ENCODE measurements at regions not wholly inside any gene's neighbourhood (a gene's known extent, or its start where the extent isn't known, plus 50 kb on each side); places are given as distances from the start of the nearest gene placed in this dataset.

- no peak for DNase-seq
Measured at GRCh38 chr5:87868792-87869191, 399.9 kb downstream of the TMEM161B start.

GRCh38 chr5:87867281-87867680, 401.4 kb downstream of the TMEM161B start:
- no peak for DNase-seq

GRCh38 chr5:87853541-87853940, 415.1 kb downstream of the TMEM161B start:
- no peak for DNase-seq

- DNase-seq = no peak
Measured at GRCh38 chr5:87851603-87852002, 417.0 kb downstream of the TMEM161B start.

GRCh38 chr5:87850843-87851242, 417.8 kb downstream of the TMEM161B start:
- no peak for DNase-seq

- DNase-seq = no peak
Measured at GRCh38 chr5:87845734-87846133, 422.9 kb downstream of the TMEM161B start.

GRCh38 chr5:87844866-87845265, 423.8 kb downstream of the TMEM161B start:
- DNase-seq = no peak

- no peak for DNase-seq
Measured at GRCh38 chr5:87844449-87844848, 424.2 kb downstream of the TMEM161B start.

GRCh38 chr5:87836696-87837095, 424.0 kb upstream of the CCNH start:
- DNase-seq = no peak

- no peak for DNase-seq
Measured at GRCh38 chr5:87831499-87831898, 418.8 kb upstream of the CCNH start.

- peak; percentile 53 for DNase-seq
Measured at GRCh38 chr5:87829217-87829551, 416.5 kb upstream of the CCNH start.

- no peak for DNase-seq
Measured at GRCh38 chr5:87828545-87829216, 416.0 kb upstream of the CCNH start.

- no peak for DNase-seq
Measured at GRCh38 chr5:87827539-87827938, 414.8 kb upstream of the CCNH start.

GRCh38 chr5:87826507-87826906, 413.8 kb upstream of the CCNH start:
- DNase-seq = no peak

GRCh38 chr5:87825583-87825982, 412.9 kb upstream of the CCNH start:
- DNase-seq = no peak

- DNase-seq = no peak
Measured at GRCh38 chr5:87807783-87808182, 395.1 kb upstream of the CCNH start.

GRCh38 chr5:87803352-87803751, 390.6 kb upstream of the CCNH start:
- no peak for DNase-seq

- DNase-seq = no peak
Measured at GRCh38 chr5:87791869-87792268, 379.1 kb upstream of the CCNH start.

- DNase-seq = no peak
Measured at GRCh38 chr5:87788416-87788815, 375.7 kb upstream of the CCNH start.

GRCh38 chr5:87787625-87788256, 375.0 kb upstream of the CCNH start:
- no peak for DNase-seq

- DNase-seq = no peak
Measured at GRCh38 chr5:87787086-87787485, 374.4 kb upstream of the CCNH start.

GRCh38 chr5:87786471-87786870, 373.7 kb upstream of the CCNH start:
- DNase-seq = no peak

GRCh38 chr5:87785554-87786335, 373.0 kb upstream of the CCNH start:
- no peak for DNase-seq

GRCh38 chr5:87784879-87785495, 372.3 kb upstream of the CCNH start:
- DNase-seq = no peak
